ENCODE measurements at regions not wholly inside any gene's neighbourhood (a gene's known extent, or its start where the extent isn't known, plus 50 kb on each side); places are given as distances from the start of the nearest gene placed in this dataset.

- no peaks in the 10 kb centered on the region for H3K36me3 ChIP-seq
- DNase-seq, result no peak
- in situ Hi-C loops (cut with MboI; ENCODE audit: low pct_ligation_motif_present in 1 of 4, low pct_unique_long_range_greater_than_20kb in 1 of 4, low sequenced_read_pairs in 3 of 4) (no loop called here), intact Hi-C loops (cut with DNase I; ENCODE audit: low total_unique reads) (no loop called here)
- no peak for TF ChIP-seq POLR2AphosphoS5 (IDR thresholded peaks at IDR 0.05)
- TF ChIP-seq EP300 (IDR thresholded peaks at IDR 0.05; ENCODE audit: low read depth), result no peak
- TF ChIP-seq POLR2A (IDR thresholded peaks at IDR 0.05), result no peak
- TF ChIP-seq, protein P1, sequence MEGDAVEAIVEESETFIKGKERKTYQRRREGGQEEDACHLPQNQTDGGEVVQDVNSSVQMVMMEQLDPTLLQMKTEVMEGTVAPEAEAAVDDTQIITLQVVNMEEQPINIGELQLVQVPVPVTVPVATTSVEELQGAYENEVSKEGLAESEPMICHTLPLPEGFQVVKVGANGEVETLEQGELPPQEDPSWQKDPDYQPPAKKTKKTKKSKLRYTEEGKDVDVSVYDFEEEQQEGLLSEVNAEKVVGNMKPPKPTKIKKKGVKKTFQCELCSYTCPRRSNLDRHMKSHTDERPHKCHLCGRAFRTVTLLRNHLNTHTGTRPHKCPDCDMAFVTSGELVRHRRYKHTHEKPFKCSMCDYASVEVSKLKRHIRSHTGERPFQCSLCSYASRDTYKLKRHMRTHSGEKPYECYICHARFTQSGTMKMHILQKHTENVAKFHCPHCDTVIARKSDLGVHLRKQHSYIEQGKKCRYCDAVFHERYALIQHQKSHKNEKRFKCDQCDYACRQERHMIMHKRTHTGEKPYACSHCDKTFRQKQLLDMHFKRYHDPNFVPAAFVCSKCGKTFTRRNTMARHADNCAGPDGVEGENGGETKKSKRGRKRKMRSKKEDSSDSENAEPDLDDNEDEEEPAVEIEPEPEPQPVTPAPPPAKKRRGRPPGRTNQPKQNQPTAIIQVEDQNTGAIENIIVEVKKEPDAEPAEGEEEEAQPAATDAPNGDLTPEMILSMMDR (IDR thresholded peaks at IDR 0.05), result no peak
- no peak overlapping the region for H3K27ac ChIP-seq
- 52 to 64% methylated on average over 1 of the region's 1 CpG for WGBS, 2 donors (ENCODE audit: low coverage in 1 of 2)
- H3K4me3 ChIP-seq, result no peak overlapping the region
- H3K9me3 ChIP-seq, result no peaks in the 10 kb centered on the region
- H3K27me3 ChIP-seq, result no peaks in the 10 kb centered on the region
- H3K4me1 ChIP-seq, result no peaks in the 10 kb centered on the region
Measured at GRCh38 chr2:49480520-49480919, 326.2 kb upstream of the FSHR start.

- Histone ChIP-seq H3K4me1 (no peaks in the 10 kb centered on the region), H3K36me3 (no peaks in the 10 kb centered on the region), H3K4me3 (no peak overlapping the region), H3K9me3 (no peaks in the 10 kb centered on the region), H3K27me3 (no peaks in the 10 kb centered on the region), H3K27ac (no peak overlapping the region)
- TF ChIP-seq, protein P1 (IDR thresholded peaks at IDR 0.05), result no peak
- TF ChIP-seq EP300 (IDR thresholded peaks at IDR 0.05; ENCODE audit: low read depth) (no peak), POLR2AphosphoS5 (IDR thresholded peaks at IDR 0.05) (no peak), POLR2A (IDR thresholded peaks at IDR 0.05) (no peak)
- intact Hi-C loops (cut with DNase I; ENCODE audit: low total_unique reads) (no loop called here), in situ Hi-C loops (cut with MboI; ENCODE audit: low pct_ligation_motif_present in 1 of 4, low pct_unique_long_range_greater_than_20kb in 1 of 4, low sequenced_read_pairs in 3 of 4) (no loop called here)
- 80 to 88% methylated on average over 1 of the region's 1 CpG for WGBS, 2 donors (ENCODE audit: low coverage in 1 of 2)
- DNase-seq, result no peak
Measured at GRCh38 chr2:49465157-49465831, 311.0 kb upstream of the FSHR start.

GRCh38 chr2:49459314-49459993, 305.1 kb upstream of the FSHR start:
- Histone ChIP-seq H3K4me1 (no peaks in the 10 kb centered on the region), H3K36me3 (no peaks in the 10 kb centered on the region), H3K27ac (no peak overlapping the region), H3K27me3 (no peaks in the 10 kb centered on the region), H3K4me3 (no peak overlapping the region), H3K9me3 (no peaks in the 10 kb centered on the region)
- WGBS, 2 donors (ENCODE audit: low coverage in 1 of 2), result 67 to 73% methylated on average over 3 of the region's 3 CpGs
- in situ Hi-C loops (cut with MboI; ENCODE audit: low pct_ligation_motif_present in 1 of 4, low pct_unique_long_range_greater_than_20kb in 1 of 4, low sequenced_read_pairs in 3 of 4), result no loop called here
- TF ChIP-seq POLR2A (IDR thresholded peaks at IDR 0.05) (no peak), POLR2AphosphoS5 (IDR thresholded peaks at IDR 0.05) (no peak), EP300 (IDR thresholded peaks at IDR 0.05; ENCODE audit: low read depth) (no peak)
- TF ChIP-seq, protein P1 (IDR thresholded peaks at IDR 0.05), result no peak
- DNase-seq, result no peak
- intact Hi-C loops (cut with DNase I; ENCODE audit: low total_unique reads), result no loop called here

- H3K9me3 ChIP-seq, result no peaks in the 10 kb centered on the region
- 60 to 61% methylated on average over 3 of the region's 3 CpGs for WGBS, 2 donors (ENCODE audit: low coverage in 1 of 2)
- no peaks in the 10 kb centered on the region for H3K36me3 ChIP-seq
- no peak overlapping the region for H3K27ac ChIP-seq
- TF ChIP-seq POLR2AphosphoS5 (IDR thresholded peaks at IDR 0.05) (no peak), EP300 (IDR thresholded peaks at IDR 0.05; ENCODE audit: low read depth) (no peak), POLR2A (IDR thresholded peaks at IDR 0.05) (no peak)
- TF ChIP-seq, protein P1 (IDR thresholded peaks at IDR 0.05), result no peak
- in situ Hi-C loops (cut with MboI; ENCODE audit: low pct_ligation_motif_present in 1 of 4, low pct_unique_long_range_greater_than_20kb in 1 of 4, low sequenced_read_pairs in 3 of 4), result no loop called here
- H3K4me1 ChIP-seq, result no peaks in the 10 kb centered on the region
- no peak for DNase-seq
- H3K27me3 ChIP-seq, result no peaks in the 10 kb centered on the region
- intact Hi-C loops (cut with DNase I; ENCODE audit: low total_unique reads), result no loop called here
- no peak overlapping the region for H3K4me3 ChIP-seq
Measured at GRCh38 chr2:49444005-49444404, 289.7 kb upstream of the FSHR start.

Measured in transverse colon (tissue), 4 donors.